22Rv1 (cell line): ENCODE measurements at regions not wholly inside any gene's neighbourhood (a gene's known extent, or its start where the extent isn't known, plus 50 kb on each side); places are given as distances from the start of the nearest gene placed in this dataset.

Source experiments
- H3K27ac ChIP-seq: fragments of 450-650 bp; 2 replicates; pipeline ENCODE4 v1.5.1; 2017
- ZFX ChIP-seq: fragments of 450-650 bp; IDR thresholded peaks from 2 replicates; pipeline ENCODE4 v1.6.1; 2017; ENCODE audit warnings: antibody characterized with exemption, borderline replicate concordance
- TF ChIP-seq, protein P1 (sequence below): fragments of 450-650 bp; IDR thresholded peaks from 2 replicates; pipeline ENCODE4 v1.5.1; 2017; ENCODE audit warnings: mild to moderate bottlenecking

GRCh38 chr2:212736385-212736726 lies 197.8 kb upstream of the ERBB4 start:
- H3K27ac ChIP-seq = no peak overlapping the region
- TF ChIP-seq, protein P1, sequence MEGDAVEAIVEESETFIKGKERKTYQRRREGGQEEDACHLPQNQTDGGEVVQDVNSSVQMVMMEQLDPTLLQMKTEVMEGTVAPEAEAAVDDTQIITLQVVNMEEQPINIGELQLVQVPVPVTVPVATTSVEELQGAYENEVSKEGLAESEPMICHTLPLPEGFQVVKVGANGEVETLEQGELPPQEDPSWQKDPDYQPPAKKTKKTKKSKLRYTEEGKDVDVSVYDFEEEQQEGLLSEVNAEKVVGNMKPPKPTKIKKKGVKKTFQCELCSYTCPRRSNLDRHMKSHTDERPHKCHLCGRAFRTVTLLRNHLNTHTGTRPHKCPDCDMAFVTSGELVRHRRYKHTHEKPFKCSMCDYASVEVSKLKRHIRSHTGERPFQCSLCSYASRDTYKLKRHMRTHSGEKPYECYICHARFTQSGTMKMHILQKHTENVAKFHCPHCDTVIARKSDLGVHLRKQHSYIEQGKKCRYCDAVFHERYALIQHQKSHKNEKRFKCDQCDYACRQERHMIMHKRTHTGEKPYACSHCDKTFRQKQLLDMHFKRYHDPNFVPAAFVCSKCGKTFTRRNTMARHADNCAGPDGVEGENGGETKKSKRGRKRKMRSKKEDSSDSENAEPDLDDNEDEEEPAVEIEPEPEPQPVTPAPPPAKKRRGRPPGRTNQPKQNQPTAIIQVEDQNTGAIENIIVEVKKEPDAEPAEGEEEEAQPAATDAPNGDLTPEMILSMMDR = no peak
- no peak for TF ChIP-seq ZFX

GRCh38 chr2:212733273-212733672 lies 194.7 kb upstream of the ERBB4 start:
- TF ChIP-seq, protein P1 = no peak
- TF ChIP-seq ZFX = no peak
- no peak overlapping the region for H3K27ac ChIP-seq

DNA sequence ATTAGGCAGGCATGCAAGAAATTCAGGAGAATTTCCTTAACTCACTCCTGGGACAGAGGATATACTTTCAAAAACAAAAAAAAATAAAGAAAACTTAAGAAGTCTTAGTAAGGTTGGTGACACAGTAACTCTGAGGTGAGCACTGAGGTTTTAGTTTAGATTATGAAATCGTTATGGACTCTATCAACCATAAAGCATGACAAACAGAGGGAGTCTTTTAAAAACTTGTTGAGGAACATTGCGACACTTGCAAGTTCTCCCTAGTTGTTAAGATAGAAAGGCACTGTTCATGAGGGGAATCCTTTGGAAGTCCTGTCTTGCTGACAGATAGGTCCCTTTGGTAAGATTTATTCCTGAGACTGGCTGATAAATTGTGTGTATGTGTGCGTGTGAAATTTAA lies 194.3 kb upstream of the ERBB4 start:
- H3K27ac ChIP-seq = no peak overlapping the region

GRCh38 chr2:212730994-212731393 lies 192.4 kb upstream of the ERBB4 start:
- no peak overlapping the region for H3K27ac ChIP-seq
- TF ChIP-seq ZFX = no peak
- TF ChIP-seq, protein P1 = no peak

More for the DNA sequence above, 194.3 kb upstream of the ERBB4 start:
- TF ChIP-seq, protein P1 = no peak

- TF ChIP-seq, protein P1 = no peak
- no peak for TF ChIP-seq ZFX
- no peak overlapping the region for H3K27ac ChIP-seq
Measured at GRCh38 chr2:212728717-212729116, 190.1 kb upstream of the ERBB4 start.

DNA sequence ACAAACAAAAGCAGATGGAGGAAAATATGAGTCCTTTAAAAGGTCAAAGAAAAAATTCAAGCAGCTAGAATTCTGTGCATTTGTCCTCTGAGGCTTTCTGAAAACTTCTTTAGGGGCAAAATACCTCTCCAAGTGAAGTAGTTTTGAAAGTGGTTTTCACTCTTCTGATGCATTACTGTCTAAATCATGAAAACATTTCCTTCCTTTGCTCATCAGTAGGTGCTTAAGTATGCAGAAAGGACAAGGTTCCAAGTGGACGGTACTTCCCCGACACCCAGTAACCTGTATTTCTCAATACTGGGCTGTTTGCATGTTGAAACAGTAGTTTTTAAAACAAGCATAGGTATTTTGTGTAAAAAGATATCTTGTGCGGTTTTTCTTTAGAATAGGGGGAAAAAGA lies 189.1 kb upstream of the ERBB4 start:
- no peak overlapping the region for H3K27ac ChIP-seq
- no peak for TF ChIP-seq ZFX
- TF ChIP-seq, protein P1 = no peak

- no peak for TF ChIP-seq ZFX
- TF ChIP-seq, protein P1 = no peak
- no peak overlapping the region for H3K27ac ChIP-seq
Measured at GRCh38 chr2:212726403-212726802, 187.8 kb upstream of the ERBB4 start.
